ENCODE measurements at regions not wholly inside any gene's neighbourhood (a gene's known extent, or its start where the extent isn't known, plus 50 kb on each side); places are given as distances from the start of the nearest gene placed in this dataset.

GRCh38 chr12:90253674-90254181, 545.1 kb upstream of the ATP2B1 start:
- TF ChIP-seq CTCF (IDR thresholded peaks at IDR 0.05) (peak in 1 of 5 experiments; percentile 14), POLR2AphosphoS5 (IDR thresholded peaks at IDR 0.05) (peak; percentile 49 to 72 (median 58)), POLR2A (IDR thresholded peaks at IDR 0.05) (no peak)

Data from transverse colon (tissue), 4 donors.